ENCODE measurements at regions not wholly inside any gene's neighbourhood (a gene's known extent, or its start where the extent isn't known, plus 50 kb on each side); places are given as distances from the start of the nearest gene placed in this dataset.

DNA sequence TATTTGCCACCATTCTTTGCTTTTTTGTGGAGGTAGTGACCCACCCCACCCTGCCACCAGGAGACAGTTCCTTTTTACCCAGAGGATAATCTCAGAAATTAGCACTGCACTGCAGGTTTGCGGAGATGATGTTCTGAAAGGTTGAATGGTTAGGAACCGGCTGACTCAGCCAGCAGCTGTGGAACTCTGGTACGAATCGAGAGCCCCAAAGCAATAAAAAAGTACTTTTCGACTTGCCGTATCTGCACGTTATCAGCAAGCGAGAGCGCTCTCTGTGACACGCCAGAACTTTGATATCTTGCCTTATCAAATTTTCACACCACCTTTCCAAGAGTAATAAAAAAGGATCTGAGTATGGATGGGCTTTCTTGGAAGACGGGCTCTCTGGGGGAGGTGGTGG, 96.3 kb upstream of the EEF2KMT start:
- no peak for TF ChIP-seq EZH2phosphoT487 (IDR thresholded peaks at IDR 0.05; ENCODE audit: borderline replicate concordance)
- TF ChIP-seq, protein P1, sequence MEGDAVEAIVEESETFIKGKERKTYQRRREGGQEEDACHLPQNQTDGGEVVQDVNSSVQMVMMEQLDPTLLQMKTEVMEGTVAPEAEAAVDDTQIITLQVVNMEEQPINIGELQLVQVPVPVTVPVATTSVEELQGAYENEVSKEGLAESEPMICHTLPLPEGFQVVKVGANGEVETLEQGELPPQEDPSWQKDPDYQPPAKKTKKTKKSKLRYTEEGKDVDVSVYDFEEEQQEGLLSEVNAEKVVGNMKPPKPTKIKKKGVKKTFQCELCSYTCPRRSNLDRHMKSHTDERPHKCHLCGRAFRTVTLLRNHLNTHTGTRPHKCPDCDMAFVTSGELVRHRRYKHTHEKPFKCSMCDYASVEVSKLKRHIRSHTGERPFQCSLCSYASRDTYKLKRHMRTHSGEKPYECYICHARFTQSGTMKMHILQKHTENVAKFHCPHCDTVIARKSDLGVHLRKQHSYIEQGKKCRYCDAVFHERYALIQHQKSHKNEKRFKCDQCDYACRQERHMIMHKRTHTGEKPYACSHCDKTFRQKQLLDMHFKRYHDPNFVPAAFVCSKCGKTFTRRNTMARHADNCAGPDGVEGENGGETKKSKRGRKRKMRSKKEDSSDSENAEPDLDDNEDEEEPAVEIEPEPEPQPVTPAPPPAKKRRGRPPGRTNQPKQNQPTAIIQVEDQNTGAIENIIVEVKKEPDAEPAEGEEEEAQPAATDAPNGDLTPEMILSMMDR (IDR thresholded peaks at IDR 0.05 in 2 of 3, conservative IDR thresholded peaks at IDR 0.05 in 1 of 3; ENCODE audit: borderline replicate concordance in 1 of 3, insufficient read depth in 1 of 3, low read depth in 2 of 3, low read length in 2 of 3) = no peak
- no peak for TF ChIP-seq YY1 (IDR thresholded peaks at IDR 0.05; ENCODE audit: extremely low read depth, insufficient replicate concordance, low read depth, low read length)
- no peak for TF ChIP-seq EZH2 (IDR thresholded peaks at IDR 0.05)
- TF ChIP-seq, protein P2, sequence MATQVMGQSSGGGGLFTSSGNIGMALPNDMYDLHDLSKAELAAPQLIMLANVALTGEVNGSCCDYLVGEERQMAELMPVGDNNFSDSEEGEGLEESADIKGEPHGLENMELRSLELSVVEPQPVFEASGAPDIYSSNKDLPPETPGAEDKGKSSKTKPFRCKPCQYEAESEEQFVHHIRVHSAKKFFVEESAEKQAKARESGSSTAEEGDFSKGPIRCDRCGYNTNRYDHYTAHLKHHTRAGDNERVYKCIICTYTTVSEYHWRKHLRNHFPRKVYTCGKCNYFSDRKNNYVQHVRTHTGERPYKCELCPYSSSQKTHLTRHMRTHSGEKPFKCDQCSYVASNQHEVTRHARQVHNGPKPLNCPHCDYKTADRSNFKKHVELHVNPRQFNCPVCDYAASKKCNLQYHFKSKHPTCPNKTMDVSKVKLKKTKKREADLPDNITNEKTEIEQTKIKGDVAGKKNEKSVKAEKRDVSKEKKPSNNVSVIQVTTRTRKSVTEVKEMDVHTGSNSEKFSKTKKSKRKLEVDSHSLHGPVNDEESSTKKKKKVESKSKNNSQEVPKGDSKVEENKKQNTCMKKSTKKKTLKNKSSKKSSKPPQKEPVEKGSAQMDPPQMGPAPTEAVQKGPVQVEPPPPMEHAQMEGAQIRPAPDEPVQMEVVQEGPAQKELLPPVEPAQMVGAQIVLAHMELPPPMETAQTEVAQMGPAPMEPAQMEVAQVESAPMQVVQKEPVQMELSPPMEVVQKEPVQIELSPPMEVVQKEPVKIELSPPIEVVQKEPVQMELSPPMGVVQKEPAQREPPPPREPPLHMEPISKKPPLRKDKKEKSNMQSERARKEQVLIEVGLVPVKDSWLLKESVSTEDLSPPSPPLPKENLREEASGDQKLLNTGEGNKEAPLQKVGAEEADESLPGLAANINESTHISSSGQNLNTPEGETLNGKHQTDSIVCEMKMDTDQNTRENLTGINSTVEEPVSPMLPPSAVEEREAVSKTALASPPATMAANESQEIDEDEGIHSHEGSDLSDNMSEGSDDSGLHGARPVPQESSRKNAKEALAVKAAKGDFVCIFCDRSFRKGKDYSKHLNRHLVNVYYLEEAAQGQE (IDR thresholded peaks at IDR 0.05; ENCODE audit: low read depth) = no peak
- no peak for TF ChIP-seq ZFX (IDR thresholded peaks at IDR 0.05)
- TF ChIP-seq, protein P3, sequence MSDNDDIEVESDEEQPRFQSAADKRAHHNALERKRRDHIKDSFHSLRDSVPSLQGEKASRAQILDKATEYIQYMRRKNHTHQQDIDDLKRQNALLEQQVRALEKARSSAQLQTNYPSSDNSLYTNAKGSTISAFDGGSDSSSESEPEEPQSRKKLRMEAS (IDR thresholded peaks at IDR 0.05) = no peak
- TF ChIP-seq POLR2AphosphoS5 (IDR thresholded peaks at IDR 0.05; ENCODE audit: low read depth, low read length) = no peak
- TF ChIP-seq ZNF274 (IDR thresholded peaks at IDR 0.05; ENCODE audit: low read depth, low read length) = no peak
- no peak for TF ChIP-seq POLR2A (IDR thresholded peaks at IDR 0.05; ENCODE audit: borderline replicate concordance, extremely low read depth, insufficient read depth, insufficient read length)
